K562 (cell line): ENCODE measurements at regions not wholly inside any gene's neighbourhood (a gene's known extent, or its start where the extent isn't known, plus 50 kb on each side); places are given as distances from the start of the nearest gene placed in this dataset.

Source experiments
- ATF3 ChIP-seq, 2 experiments: fragments of 450-650 bp in 1 of 2; sonication (generic) in 1 of 2; formaldehyde crosslinking in 1 of 2; IDR thresholded peaks in 1 of 2; conservative IDR thresholded peaks in 1 of 2; 2 replicates each; pipeline versions ENCODE4 v1.6.1 to v1.8.1; 2016 to 2023; ENCODE audit warnings: mild to moderate bottlenecking in 2 of 2, moderate library complexity in 2 of 2, inconsistent platforms in 1 of 2, missing genetic modification reagents in 1 of 2
- BHLHE40 ChIP-seq: IDR thresholded peaks from 2 replicates; pipeline ENCODE4 v1.6.1; 2011; ENCODE audit warnings: low read length, improper control_type of control experiment
- CTCF ChIP-seq, 3 experiments: IDR thresholded peaks in 2 of 3; conservative IDR thresholded peaks in 1 of 3; 2 replicates each; pipeline ENCODE4 v1.5.1; 2011 to 2012; ENCODE audit warnings: low read length in 3 of 3, mild to moderate bottlenecking in 3 of 3, control low read depth in 2 of 3, improper control_type of control experiment in 1 of 3, inconsistent platforms in 1 of 3, low read depth in 1 of 3, mixed read lengths in 1 of 3, moderate library complexity in 1 of 3; ENCODE audit not compliant: insufficient read depth in 2 of 3
- EGR1 ChIP-seq: fragments of 450-650 bp; conservative IDR thresholded peaks from 2 replicates; pipeline ENCODE4 v1.6.1; 2017; ENCODE audit warnings: mild to moderate bottlenecking
- ESRRA ChIP-seq: fragments of 450-650 bp; IDR thresholded peaks from 2 replicates; pipeline ENCODE4 v1.6.1; 2014; ENCODE audit warnings: low read depth, mild to moderate bottlenecking, moderate library complexity, borderline replicate concordance
- MBD1 ChIP-seq: fragments of 250-450 bp; sonication (Bioruptor Pico); IDR thresholded peaks from 2 replicates; pipeline ENCODE4 v1.8.0; 2022; ENCODE audit warnings: inconsistent platforms
- MYC ChIP-seq, 2 experiments: fragments of 250-450 bp in 1 of 2; sonication (Bioruptor Pico) in 1 of 2; IDR thresholded peaks; 2 replicates each; pipeline versions ENCODE4 v1.5.1 to v1.6.1; 2012 to 2021; ENCODE audit warnings: low read depth in 2 of 2, borderline replicate concordance in 1 of 2, improper control_type of control experiment in 1 of 2, low read length in 1 of 2, mild to moderate bottlenecking in 1 of 2, moderate library complexity in 1 of 2
- POLR2A ChIP-seq: fragments of 450-650 bp; conservative IDR thresholded peaks from 2 replicates; pipeline ENCODE4 v1.6.1; 2016
- THRAP3 ChIP-seq: fragments of 450-650 bp; IDR thresholded peaks from 2 replicates; pipeline ENCODE4 v1.6.1; 2016; ENCODE audit warnings: mild to moderate bottlenecking, inconsistent platforms, borderline replicate concordance
- YY1 ChIP-seq, 3 experiments: IDR thresholded peaks; 2 replicates each; pipeline ENCODE4 v1.6.1; 2011; ENCODE audit warnings: low read length in 2 of 3, mild to moderate bottlenecking in 2 of 3, moderate library complexity in 2 of 3, borderline replicate concordance in 1 of 3, control low read depth in 1 of 3, low read depth in 1 of 3; ENCODE audit not compliant: insufficient read depth in 3 of 3, insufficient replicate concordance in 2 of 3, control insufficient read depth in 1 of 3, insufficient read length in 1 of 3; ENCODE audit errors: extremely low read depth in 1 of 3
- ZHX1 ChIP-seq: fragments of 150-350 bp; conservative IDR thresholded peaks from 2 replicates; pipeline ENCODE4 v1.6.1; 2014; ENCODE audit warnings: low read length
- TF ChIP-seq, protein P1 (sequence below): fragments of 450-650 bp; IDR thresholded peaks from 2 replicates; pipeline ENCODE4 v1.6.1; 2018; ENCODE audit not compliant: partially characterized antibody
- TF ChIP-seq, protein P2 (sequence below): sonication (generic); formaldehyde crosslinking; IDR thresholded peaks from 2 replicates; pipeline ENCODE4 v1.9.0; 2022; ENCODE audit warnings: mild to moderate bottlenecking, missing genetic modification reagents
- TF ChIP-seq, protein P3 (sequence below): sonication (generic); formaldehyde crosslinking; IDR thresholded peaks from 2 replicates; pipeline ENCODE4 v1.8.1; 2023; ENCODE audit warnings: mild to moderate bottlenecking, missing genetic modification reagents

- TF ChIP-seq EGR1 (no peak), POLR2A (no peak), CTCF (IDR thresholded peaks at IDR 0.05 in 2 of 3, conservative IDR thresholded peaks at IDR 0.05 in 1 of 3; ENCODE audit: insufficient read depth in 2 of 3, low read depth in 1 of 3, low read length in 3 of 3) (no peak), ESRRA (no peak), THRAP3 (no peak), BHLHE40 (no peak), MYC (IDR thresholded peaks at IDR 0.05; ENCODE audit: low read depth, low read length) (no peak), MYC (CRISPR knock-in tag; IDR thresholded peaks at IDR 0.05; ENCODE audit: borderline replicate concordance, low read depth) (no peak), YY1 (IDR thresholded peaks at IDR 0.05; ENCODE audit: borderline replicate concordance in 1 of 3, control insufficient read depth in 1 of 3, extremely low read depth in 1 of 3, insufficient read depth in 3 of 3, insufficient read length in 1 of 3, insufficient replicate concordance in 2 of 3, low read depth in 1 of 3, low read length in 2 of 3) (no peak), MBD1 (CRISPR knock-in tag) (no peak), ATF3 (IDR thresholded peaks at IDR 0.05) (no peak), ATF3 (CRISPR knock-in tag; conservative IDR thresholded peaks at IDR 0.05) (no peak), ZHX1 (no peak)
- TF ChIP-seq, protein P1, sequence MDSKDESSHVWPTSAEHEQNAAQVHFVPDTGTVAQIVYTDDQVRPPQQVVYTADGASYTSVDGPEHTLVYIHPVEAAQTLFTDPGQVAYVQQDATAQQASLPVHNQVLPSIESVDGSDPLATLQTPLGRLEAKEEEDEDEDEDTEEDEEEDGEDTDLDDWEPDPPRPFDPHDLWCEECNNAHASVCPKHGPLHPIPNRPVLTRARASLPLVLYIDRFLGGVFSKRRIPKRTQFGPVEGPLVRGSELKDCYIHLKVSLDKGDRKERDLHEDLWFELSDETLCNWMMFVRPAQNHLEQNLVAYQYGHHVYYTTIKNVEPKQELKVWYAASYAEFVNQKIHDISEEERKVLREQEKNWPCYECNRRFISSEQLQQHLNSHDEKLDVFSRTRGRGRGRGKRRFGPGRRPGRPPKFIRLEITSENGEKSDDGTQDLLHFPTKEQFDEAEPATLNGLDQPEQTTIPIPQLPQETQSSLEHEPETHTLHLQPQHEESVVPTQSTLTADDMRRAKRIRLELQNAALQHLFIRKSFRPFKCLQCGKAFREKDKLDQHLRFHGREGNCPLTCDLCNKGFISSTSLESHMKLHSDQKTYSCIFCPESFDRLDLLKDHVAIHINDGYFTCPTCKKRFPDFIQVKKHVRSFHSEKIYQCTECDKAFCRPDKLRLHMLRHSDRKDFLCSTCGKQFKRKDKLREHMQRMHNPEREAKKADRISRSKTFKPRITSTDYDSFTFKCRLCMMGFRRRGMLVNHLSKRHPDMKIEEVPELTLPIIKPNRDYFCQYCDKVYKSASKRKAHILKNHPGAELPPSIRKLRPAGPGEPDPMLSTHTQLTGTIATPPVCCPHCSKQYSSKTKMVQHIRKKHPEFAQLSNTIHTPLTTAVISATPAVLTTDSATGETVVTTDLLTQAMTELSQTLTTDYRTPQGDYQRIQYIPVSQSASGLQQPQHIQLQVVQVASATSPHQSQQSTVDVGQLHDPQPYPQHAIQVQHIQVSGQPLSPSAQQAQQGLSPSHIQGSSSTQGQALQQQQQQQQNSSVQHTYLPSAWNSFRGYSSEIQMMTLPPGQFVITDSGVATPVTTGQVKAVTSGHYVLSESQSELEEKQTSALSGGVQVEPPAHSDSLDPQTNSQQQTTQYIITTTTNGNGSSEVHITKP: no peak
- TF ChIP-seq, protein P2, sequence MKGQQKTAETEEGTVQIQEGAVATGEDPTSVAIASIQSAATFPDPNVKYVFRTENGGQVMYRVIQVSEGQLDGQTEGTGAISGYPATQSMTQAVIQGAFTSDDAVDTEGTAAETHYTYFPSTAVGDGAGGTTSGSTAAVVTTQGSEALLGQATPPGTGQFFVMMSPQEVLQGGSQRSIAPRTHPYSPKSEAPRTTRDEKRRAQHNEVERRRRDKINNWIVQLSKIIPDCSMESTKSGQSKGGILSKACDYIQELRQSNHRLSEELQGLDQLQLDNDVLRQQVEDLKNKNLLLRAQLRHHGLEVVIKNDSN (CRISPR knock-in tag): no peak
- TF ChIP-seq, protein P3, sequence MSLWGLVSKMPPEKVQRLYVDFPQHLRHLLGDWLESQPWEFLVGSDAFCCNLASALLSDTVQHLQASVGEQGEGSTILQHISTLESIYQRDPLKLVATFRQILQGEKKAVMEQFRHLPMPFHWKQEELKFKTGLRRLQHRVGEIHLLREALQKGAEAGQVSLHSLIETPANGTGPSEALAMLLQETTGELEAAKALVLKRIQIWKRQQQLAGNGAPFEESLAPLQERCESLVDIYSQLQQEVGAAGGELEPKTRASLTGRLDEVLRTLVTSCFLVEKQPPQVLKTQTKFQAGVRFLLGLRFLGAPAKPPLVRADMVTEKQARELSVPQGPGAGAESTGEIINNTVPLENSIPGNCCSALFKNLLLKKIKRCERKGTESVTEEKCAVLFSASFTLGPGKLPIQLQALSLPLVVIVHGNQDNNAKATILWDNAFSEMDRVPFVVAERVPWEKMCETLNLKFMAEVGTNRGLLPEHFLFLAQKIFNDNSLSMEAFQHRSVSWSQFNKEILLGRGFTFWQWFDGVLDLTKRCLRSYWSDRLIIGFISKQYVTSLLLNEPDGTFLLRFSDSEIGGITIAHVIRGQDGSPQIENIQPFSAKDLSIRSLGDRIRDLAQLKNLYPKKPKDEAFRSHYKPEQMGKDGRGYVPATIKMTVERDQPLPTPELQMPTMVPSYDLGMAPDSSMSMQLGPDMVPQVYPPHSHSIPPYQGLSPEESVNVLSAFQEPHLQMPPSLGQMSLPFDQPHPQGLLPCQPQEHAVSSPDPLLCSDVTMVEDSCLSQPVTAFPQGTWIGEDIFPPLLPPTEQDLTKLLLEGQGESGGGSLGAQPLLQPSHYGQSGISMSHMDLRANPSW (CRISPR knock-in tag): no peak
These were observed 369.7 kb upstream of the PROK2 start for GRCh38 chr3:72154391-72155335.
